Fibroblast of the conjunctiva (primary cell): ENCODE measurements at regions not wholly inside any gene's neighbourhood (a gene's known extent, or its start where the extent isn't known, plus 50 kb on each side); places are given as distances from the start of the nearest gene placed in this dataset.
"Not testable (repeated sequence)": the region's sequence is repeated elsewhere in the genome, so short reads cannot be mapped to it uniquely, and the experiment has no call there.

Experiments
- DNase-seq: peaks from one replicate; pipeline ENCODE4 v3.0.0-alpha.2; 2010; ENCODE audit warnings: low read depth

DNA sequence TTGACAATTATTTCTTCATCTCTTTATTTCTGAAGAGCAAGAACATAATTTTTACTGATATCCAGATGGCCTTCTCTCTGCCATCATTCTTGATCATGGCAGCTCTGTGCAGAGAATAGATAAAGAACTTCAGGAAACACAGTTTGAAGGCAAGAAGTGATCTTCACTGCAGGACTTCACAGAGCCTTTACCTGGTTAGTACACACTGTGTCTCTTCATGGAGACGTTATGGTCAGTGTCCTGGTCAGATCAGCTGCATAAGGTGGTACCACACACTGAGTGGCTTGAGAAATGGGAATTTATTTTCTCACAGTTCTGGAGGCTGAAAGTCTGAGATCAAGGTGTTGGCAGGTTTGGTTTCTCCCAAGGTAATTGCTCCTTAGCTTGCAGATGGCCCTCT, 129.5 kb downstream of the UTP18 start:
- DNase-seq = no peak

DNA sequence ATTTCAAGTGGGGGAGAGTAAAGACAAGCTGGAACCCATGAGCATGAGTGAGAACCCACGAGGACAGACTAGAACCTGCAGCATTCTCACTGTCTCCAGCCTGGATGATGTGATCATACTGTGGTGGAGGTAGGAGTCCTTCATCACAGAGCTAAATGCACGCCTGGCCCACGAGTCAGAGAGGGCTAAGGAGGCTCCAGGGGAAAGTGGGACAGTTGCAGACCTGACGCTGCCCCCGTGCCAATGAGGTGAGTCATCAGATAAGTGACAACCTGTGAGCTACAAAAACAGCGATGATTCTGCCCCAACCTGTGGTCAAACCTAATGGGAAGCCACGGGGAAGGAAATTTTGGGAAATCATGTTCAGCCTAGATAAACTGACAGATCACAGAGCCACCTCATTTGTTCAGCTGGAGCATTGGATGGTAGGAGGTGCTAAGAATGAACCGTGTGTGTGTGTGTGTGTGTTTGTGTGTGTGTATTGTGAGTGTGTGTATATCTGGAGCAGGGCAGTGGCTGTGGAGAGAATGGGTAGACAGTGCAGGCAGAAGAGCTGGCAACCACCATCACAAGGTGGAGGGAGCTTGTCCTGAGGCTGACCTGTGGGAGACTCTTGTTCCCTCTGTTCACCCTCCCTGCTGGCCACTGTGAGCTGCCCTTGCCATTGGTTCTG, 131.8 kb downstream of the UTP18 start:
- no peak for DNase-seq

DNA sequence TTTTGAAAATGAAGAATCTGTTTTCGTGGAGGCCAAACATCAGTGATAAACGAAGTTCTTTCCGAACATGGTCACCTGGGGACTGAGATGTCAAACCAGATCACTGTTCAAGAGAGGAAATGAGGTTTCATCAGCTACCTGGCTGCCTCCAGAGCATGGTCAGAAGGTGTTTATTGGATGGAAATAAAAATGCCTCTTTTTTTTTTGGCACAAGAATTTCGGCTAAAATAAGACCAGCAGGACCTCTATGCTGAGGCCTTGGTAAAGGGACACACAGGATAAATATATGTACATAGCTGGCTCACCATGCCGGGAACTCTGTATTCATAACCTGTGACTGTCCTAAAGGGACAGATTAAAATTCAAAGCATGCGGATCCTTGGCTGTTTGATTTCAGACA, 135.3 kb downstream of the UTP18 start:
- DNase-seq = no peak

DNA sequence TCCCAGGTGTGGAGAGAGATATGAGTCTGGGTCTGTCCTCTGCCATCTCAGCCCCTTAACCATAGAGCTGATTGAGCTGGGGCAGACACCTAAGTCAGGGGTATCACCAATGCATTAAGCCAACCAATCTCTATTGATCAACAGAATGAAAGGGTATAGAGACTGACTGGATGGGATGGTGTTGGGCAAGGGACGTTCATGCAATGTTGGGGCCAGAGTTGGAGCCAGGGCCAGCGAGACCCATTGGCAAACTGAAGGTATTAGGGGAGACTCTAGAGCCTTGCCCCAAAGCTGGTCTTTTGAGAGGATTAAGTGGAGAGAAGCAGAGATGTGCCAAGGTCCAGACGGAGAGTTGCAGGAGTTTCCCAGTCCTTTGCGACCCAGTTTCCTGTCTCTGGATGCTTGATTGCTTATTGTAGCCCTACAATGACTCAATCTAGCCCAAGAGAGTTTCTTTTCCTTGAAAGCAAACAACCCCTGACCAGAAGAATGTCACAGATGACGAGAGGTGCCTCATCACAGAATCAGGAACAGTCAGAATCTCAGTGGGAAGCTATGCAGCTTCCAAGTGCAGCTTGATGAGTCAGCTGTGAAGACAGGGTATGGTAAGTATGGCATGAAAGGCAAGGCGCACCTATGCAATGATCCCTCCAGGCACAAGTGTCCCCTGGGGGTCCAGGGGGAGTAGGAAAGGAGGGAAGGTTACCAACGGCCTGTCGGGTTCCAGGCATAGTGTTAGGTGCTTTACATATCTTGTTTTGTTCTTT, 137.2 kb downstream of the UTP18 start:
- DNase-seq = no peak

DNA sequence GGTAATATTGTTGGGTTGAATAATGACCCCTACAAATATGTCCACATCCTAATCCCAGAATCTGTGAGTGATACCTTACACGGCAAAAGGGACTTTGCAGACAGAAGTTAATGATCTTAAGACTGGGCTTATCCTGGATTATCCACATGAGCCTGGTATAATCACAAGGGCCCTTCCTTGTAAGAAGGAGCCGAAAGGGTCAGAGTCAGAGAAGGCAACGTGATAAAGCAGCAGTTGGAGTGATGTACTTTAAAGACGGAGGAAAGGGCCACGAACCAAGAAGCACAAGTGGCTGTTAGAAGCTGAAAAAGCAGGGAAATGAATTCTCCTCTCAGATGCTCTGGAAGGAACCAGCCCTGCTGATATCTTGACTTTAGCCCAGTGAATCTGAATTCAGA, 137.8 kb downstream of the UTP18 start:
- no peak for DNase-seq

DNA sequence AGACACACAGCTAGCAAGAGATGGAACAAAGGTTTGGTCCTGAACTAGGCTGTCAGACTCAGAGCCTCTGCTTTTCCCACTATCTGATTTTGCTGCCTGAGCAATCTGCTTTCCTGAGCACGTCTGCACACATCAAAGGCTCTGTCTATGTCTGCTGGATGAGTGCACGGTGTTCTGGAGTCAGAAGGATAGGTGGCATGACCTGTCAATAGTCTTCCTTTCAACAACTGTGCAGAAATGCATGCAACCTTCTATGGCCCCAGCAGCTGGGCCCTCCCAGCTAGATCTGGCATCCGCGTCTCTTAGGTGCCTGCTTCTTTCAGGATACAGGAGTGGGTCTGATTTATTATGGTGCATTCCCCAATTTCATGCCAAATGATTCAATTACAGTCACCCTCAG, 138.3 kb downstream of the UTP18 start:
- no peak for DNase-seq

DNA sequence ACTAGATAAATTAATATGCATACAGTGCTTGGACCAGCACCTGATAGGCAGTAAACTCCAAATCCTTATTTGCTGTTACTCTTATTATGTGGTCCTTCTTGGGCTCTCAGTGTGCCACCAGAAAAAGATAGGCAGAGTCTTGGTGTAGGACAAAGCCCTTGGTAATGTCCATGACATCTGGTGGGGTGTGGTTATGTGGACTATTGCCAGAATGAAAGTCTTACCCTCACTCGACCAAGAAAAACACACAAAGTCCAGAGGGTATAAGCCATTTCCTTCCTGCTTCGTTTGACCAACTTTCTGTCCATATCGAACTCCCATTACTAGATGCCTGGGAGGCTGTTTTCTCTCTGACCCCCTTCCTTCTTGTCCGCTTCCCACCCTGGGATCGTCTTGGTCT, 140.9 kb downstream of the UTP18 start:
- no peak for DNase-seq

DNA sequence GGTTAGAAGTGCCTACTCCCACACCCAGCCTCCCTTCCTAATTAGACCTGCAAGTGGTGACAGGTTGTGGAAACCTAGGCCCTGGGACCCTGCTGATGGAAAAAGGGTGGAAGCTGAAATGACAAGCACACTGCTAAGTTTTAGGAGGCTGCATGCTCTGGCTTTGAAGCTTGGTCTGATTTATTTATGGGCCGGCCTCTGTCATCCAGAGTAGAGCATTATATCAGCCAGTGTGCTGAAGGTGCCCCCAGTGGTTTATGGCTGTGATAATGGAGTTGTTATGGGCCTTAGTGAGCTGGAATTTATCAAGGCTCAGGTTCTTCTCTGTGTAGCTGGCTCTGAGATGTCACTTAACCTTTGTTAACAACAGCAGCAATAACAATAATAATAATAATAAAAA, 142.6 kb downstream of the UTP18 start:
- no peak for DNase-seq

DNA sequence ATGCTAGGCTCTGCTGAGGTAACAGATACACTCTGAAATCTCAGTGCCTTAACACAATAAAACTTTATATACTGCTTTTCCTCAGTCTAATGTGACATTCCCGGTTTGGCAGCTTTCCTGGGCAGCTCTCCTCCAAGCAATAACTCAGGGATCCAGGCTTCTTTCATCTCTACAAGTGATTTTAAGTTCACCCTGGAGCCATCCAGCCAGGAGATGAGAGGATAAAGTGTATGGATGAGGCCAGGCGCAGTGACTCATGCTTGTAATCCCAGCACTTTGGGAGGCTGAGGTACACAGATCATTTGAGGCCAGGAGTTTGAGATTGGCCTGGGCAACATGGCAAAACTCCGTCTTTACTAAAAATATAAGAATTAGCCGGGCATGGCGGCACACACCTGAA, 147.2 kb downstream of the UTP18 start:
- DNase-seq = no peak

DNA sequence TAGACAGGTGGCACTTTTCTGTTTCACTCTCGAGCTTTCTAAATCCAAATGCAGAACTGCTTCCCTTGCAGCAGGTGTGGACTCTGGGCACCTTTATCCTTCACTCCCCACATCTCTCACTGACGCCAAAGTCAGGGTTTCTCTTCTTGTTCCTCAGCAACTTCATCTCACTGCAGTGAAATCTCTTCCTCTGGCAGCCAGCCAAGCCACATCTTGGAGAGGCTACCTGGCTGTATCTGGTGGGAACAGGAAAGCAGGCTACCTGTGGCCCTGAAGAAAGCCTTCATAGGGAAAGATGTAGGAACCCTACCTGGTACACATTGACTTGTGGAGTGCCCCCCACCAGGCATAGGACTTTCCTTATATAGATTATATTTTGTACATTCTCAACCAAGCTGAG, 159.1 kb downstream of the UTP18 start:
- DNase-seq = no peak

DNA sequence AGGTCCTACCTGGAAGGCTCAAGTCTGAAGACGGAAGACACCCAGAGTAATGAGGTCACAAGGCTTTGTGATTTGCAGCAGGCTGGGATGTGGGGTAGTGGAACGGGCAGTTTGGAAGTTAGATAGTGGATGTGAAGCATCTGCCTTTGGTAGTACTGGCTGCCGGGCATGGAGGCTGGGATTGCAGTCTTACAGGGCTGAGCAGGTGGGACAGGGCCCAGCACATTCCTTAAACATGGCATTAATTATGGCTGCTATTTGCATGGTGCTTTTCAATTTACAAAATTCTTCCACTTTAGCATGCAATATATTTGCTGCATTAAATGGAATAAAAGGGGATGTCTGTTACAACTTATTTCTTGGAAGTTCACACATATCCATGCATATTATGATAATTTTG, 161.2 kb downstream of the UTP18 start:
- no peak for DNase-seq

DNA sequence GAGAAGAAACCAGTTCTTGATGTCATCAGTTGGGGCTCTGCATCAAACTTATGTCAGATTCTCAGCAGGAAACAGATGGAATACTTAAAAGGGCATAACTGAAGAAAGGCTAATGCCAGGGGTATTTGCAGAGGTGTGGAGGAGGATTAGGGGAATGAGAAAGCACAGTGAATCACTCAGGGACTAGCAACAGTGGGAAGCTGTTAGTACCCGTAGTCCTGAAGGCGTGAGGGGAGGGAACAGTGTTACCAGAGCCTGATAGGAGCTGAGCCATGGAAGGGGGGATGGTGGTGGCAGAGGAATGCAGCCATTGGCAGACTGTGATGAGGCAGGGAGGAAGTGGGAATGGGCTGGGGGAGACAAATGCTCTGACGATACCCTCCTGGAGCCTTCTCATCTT, 162.3 kb downstream of the UTP18 start:
- DNase-seq = no peak

DNA sequence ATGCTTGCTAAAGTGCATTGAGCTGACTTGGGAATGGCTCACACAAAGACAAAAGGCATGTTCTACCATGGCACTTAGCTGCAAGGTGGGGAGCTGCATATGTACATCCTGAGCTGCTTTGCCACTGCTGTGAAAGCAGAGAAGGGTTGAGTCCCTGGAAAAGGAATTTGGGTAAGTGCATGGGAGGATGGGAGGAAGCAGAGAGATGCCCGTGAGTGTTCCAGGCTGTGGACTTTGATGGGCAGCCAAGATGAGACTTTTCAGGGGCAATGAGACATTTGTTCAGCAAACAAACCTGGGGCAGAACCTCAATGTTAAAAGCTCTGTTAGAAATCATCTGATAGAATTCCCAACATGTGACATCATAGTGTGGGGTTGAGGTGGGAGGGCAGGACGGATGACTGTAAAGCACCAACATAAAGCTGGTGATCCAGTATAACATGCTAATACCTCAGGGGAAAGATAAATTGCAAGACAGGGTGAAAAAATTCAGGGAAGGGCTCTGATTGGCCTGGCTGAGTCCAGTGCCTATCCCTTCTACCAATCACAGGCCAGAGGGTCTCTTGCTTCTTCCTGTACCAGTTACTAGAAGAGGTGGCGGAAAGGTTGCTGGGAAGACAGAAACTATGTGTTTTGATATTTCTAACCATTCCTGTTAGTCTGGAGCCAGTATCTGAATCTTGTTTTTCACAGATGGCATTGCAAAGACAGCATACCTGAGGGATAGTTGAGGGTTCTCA, 163.2 kb downstream of the UTP18 start:
- DNase-seq = no peak

DNA sequence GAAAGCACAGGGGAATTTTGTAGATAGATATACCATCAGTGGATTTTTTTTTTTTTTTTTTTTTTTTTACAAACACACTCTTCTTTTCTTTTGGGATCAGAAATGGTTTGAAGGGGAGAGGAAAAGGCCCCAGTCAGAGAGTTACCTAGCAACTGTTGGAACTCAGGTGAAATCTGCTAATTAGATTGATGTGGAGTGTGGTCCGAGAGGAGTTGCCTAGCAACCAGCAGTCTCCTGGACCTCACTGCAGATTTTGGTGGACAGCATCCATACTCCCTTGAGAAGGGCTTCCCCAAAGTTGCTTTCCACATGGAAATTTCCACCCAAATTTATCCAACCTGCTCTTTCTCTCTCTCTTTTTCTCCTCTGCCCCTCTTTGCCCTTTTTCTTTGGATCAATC, 165.4 kb downstream of the UTP18 start:
- DNase-seq = no peak

DNA sequence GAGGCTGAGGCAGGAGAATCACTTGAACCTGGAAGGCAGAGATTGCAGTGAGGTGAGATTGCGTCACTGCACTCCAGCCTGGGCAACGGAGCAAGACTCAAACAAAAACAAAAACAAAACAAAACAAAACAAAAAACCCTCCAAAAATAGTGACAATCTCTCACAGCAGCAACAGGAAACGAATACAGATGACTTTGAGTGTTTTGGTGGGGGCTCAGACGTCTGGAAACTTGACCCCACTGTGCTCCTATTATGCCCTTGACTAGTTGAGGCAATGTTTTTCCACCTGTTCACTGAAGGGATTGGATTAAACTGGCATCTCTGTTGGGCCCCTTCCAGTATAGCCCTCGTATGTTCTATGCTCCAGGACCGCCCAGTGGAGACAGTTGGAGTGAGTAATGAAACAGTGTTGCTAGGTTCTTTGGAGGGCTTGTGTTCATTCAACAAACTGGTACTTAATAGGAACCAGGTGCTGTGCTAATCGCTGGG, 167.0 kb downstream of the UTP18 start:
- DNase-seq = peak; percentile 8

DNA sequence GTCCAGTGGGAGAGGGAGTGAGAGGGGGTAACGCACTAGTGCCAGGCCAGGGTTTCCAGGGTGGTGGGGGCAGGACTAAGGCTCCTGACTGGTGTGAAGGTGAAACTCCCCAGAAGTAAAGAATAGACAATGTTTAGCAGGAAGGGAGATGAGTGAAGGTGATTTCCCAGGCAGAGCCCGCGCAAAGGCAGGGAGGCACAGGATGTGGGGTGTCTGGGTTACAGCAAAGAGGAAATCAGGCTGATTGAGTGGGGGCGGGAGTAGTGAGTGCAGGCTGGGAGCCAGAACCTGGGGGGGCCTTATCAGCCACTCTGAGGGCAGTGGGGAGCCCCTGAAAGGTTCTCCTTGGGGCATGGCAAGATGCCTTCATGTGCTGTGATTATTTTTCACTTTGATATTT, 167.5 kb downstream of the UTP18 start:
- DNase-seq = no peak

DNA sequence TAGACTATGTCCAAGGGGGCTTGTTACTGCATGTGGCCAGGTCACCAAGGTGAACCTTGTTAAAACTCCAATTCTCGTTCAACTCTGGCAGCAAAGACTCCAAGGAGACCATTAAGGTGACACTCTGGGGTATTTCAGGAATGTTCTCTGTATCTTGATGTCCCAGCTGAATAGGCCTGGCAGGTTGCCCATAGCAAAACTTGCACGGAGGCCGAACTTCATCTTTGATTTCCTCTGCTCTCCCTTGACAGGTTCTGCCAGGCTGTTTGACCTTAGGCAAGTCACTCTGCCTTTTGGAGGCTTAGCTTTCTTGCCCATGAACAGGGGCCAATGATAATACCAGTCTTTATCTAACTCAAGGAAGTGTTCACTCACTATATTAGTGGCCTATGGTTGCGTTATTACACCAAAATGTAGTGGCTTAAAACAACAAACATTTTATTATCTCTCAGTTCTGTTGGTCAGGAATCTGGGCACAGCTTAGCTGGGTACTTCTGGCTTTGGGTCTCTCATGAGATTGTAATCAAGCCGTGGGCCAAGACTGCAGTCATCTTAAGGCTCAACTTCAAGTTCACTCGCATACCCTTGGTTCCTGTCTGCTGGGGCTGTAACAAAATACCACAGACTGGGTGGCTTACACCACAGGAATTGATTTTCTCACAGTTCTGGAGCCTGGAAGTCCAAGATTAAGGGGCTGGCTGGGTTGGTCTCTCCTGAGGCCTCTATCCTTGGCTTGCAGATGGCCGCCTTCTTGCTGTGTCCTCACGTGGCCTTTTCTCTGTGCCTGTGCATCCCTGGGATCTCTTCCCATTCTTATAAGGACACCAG, 168.5 kb downstream of the UTP18 start:
- no peak for DNase-seq

DNA sequence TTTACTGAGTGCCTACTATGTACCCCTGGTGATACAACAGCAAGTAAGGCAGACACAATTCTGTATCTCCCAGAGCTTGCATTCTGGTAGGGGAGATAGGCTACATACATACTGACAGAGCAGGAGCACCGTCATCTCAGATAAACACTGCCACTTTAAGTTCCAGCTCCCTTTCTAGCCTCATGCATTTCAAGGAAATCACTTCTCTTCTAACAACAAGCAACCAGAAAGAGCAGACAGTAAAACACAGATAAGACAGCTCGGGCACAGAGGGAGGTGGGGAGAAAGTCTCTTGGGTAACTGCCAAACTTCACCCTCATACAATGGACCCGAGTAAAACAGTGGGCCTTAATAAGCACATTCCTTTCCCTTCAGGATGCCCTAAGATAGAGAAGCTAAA, 169.6 kb downstream of the UTP18 start:
- DNase-seq = not testable (repeated sequence)

DNA sequence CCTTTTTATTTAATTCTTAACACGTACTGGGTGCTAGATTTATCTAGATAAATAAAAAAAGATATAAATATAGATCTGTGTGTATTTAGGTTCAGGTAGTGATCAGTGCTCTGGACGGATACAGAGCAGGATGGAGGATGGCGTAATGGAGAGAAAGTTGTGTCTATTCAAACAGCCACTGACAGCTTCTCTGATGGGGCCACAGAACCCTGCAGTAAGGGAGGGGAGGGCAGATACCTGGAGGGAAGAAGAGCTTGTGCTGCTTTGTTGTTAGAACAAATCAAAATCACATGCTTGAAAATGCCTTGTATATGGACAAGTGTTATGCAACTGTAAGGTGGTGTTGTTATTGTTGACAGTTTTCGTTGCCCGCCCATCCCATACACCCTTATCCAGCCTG, 170.2 kb downstream of the UTP18 start:
- no peak for DNase-seq

DNA sequence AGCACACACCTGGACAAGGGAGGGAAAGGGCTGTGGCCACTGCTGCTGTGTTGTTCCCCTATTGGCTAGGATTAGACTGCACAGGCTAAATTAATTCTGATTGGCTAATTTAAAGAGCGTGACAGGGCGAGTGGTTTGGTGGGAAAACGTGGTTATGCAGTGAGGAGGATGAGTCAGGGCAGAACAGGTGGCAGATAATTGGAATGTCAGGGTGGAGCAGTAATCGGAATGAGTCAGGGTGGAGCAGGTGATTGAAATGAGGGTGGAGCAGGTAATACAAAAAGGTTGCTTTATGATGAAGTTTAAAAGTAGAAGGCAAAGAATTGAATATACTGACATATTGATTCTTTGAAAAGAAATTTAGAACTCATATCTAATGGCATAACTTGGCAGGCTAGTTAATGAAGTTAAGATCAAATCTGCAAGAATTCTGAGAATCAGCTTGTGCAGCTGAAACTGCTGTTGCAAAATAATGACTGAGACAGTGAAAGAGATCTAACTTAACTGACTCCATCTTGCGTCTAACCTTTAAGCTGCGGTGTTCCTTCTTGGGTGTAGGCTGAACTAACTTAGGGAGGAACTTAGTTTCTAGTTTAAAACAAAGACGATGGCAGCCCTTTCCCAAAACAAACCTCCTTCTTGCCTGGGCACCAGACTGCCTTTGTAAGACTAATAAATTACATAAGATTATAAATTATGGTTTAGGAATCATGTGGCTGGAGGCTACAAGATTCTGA, 174.3 kb downstream of the UTP18 start:
- no peak for DNase-seq

DNA sequence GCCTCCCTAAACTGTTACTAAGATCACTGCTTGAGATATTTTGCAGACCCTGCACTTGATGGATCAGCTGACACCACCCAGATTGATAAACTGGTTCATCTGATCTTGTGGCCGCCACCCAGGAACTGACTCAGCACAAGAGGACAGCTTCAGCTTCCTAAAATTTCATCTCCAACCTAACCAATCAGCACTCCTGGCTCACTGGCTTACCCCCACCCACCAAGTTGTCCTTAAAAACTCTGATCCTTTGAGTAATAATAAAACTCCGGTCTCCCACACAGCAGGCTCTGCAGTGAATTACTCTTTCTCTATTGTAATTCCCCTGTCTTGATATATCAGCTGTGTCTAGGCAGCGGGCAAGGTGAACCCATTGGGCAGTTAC, 174.8 kb downstream of the UTP18 start:
- no peak for DNase-seq
